Kidney epithelial cell (primary cell): ENCODE measurements at regions not wholly inside any gene's neighbourhood (a gene's known extent, or its start where the extent isn't known, plus 50 kb on each side); places are given as distances from the start of the nearest gene placed in this dataset.

Experiments
- DNase-seq: peaks from one replicate; pipeline ENCODE4 v3.0.0-alpha.2; 2010; ENCODE audit warnings: low read depth
- H3K27me3 ChIP-seq: 2 replicates; pipeline ENCODE4 v1.6.0; 2011; ENCODE audit warnings: low read length; ENCODE audit not compliant: control insufficient read depth, insufficient read depth
- H3K36me3 ChIP-seq: 2 replicates; pipeline ENCODE4 v1.5.1; 2011; ENCODE audit warnings: low read length; ENCODE audit not compliant: control insufficient read depth, insufficient read depth
- H3K4me3 ChIP-seq: 2 replicates; pipeline ENCODE4 v1.5.1; 2011; ENCODE audit warnings: low read depth, mild to moderate bottlenecking, control low read depth, low read length
- TF ChIP-seq, protein P1 (sequence below): IDR thresholded peaks from 2 replicates; pipeline ENCODE4 v1.5.1; 2011; ENCODE audit warnings: mild to moderate bottlenecking, moderate library complexity, low read length, control low read depth, inconsistent platforms; ENCODE audit not compliant: insufficient read depth, poor library complexity, severe bottlenecking

DNA sequence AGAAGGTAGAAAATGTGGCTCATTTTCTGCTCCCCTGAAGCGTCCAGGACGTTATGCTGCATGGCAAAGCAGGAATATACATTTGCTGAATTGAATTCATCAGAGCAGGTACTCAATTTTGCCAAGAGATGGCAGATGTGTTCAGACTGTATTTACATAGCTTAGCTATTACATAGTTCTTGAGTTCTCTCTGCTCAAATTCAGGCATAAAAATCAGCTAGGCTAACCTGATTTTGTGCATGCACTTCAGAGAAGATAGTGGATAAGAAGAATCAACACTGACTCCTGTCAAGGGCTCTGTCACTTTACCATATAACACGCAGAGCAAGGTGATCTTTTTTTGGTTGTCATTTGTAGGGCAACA lies 209.2 kb upstream of the FAM3C start:
- H3K27me3 ChIP-seq = no peaks in the 10 kb centered on the region
- no peaks in the 10 kb centered on the region for H3K36me3 ChIP-seq
- TF ChIP-seq, protein P1, sequence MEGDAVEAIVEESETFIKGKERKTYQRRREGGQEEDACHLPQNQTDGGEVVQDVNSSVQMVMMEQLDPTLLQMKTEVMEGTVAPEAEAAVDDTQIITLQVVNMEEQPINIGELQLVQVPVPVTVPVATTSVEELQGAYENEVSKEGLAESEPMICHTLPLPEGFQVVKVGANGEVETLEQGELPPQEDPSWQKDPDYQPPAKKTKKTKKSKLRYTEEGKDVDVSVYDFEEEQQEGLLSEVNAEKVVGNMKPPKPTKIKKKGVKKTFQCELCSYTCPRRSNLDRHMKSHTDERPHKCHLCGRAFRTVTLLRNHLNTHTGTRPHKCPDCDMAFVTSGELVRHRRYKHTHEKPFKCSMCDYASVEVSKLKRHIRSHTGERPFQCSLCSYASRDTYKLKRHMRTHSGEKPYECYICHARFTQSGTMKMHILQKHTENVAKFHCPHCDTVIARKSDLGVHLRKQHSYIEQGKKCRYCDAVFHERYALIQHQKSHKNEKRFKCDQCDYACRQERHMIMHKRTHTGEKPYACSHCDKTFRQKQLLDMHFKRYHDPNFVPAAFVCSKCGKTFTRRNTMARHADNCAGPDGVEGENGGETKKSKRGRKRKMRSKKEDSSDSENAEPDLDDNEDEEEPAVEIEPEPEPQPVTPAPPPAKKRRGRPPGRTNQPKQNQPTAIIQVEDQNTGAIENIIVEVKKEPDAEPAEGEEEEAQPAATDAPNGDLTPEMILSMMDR = no peak
- no peak overlapping the region for H3K4me3 ChIP-seq
- no peak for DNase-seq

DNA sequence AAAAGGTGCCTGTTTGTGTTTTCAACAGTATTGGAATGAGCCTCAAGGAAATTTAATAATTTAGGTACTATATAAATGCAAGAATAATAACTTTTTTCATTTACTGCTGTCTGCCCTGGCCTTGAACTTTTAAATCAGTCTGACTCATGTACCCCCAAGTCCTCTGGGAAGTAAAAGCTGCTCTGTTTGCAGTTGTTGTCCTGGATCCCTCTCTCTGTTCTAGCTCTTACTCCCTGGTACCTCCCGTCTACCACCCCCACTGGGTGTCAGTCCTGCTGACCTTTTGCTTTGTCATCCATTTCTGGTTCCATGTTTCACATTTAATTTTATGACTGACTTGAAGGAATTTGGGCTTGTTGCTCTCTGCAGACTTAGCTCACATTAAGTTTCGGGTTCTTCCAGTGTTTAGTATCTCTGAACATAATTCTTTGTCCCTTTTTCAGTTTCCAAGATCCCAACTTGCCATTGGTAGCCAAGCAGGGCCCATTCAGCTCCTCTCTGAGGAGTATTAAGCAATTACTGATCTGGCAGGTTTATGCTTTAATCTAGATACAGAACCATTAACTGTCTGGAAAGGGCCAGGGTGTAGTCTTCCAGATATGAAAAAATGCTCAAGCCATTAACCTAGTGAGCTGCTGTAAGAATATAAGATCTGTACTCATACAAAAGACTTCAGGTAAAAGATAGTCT lies 208.7 kb upstream of the FAM3C start:
- no peaks in the 10 kb centered on the region for H3K27me3 ChIP-seq
- no peak for DNase-seq
- TF ChIP-seq, protein P1 = no peak
- no peak overlapping the region for H3K4me3 ChIP-seq
- H3K36me3 ChIP-seq = no peaks in the 10 kb centered on the region

DNA sequence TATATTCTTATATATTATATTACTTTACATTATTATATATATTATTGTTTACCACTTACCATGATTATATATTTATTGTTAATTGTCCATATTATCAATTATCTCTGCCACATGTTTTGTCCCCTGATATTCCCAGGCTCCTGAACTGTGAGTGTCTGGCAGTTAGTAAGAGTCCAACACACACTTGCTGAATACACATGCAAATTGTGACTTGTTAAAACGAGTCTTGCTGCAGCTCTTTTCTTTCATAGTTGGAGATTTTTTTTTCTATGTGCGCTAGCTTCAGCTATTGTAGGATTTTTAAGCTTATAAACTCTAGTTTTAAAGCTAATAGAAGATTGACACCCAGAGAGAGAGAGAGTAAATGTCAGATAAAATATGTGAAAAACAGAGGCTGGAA lies 207.8 kb upstream of the FAM3C start:
- DNase-seq = no peak
- TF ChIP-seq, protein P1 = no peak
- no peaks in the 10 kb centered on the region for H3K36me3 ChIP-seq
- no peaks in the 10 kb centered on the region for H3K27me3 ChIP-seq
- H3K4me3 ChIP-seq = no peak overlapping the region

DNA sequence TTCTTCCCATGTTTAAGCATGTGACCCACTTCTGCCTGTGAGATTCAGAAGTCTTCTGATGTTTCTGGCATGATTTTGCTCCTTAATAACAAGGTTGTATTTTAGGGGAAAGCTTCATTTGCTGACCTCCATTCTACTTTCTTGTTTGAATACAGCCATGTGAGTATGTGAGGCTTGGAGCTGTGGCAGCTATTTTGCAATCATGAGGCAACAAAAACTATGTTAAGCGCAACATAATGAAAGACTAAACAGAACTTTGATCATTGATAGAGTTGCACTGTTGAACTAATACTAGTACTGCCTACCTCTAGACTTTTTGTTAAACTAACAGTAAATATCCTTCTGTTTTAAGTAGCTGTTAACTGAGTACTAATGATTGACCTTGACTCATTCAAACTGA lies 203.8 kb upstream of the FAM3C start:
- no peak for DNase-seq
- Histone ChIP-seq H3K36me3 (no peaks in the 10 kb centered on the region), H3K4me3 (no peak overlapping the region), H3K27me3 (no peaks in the 10 kb centered on the region)
- TF ChIP-seq, protein P1 = no peak

DNA sequence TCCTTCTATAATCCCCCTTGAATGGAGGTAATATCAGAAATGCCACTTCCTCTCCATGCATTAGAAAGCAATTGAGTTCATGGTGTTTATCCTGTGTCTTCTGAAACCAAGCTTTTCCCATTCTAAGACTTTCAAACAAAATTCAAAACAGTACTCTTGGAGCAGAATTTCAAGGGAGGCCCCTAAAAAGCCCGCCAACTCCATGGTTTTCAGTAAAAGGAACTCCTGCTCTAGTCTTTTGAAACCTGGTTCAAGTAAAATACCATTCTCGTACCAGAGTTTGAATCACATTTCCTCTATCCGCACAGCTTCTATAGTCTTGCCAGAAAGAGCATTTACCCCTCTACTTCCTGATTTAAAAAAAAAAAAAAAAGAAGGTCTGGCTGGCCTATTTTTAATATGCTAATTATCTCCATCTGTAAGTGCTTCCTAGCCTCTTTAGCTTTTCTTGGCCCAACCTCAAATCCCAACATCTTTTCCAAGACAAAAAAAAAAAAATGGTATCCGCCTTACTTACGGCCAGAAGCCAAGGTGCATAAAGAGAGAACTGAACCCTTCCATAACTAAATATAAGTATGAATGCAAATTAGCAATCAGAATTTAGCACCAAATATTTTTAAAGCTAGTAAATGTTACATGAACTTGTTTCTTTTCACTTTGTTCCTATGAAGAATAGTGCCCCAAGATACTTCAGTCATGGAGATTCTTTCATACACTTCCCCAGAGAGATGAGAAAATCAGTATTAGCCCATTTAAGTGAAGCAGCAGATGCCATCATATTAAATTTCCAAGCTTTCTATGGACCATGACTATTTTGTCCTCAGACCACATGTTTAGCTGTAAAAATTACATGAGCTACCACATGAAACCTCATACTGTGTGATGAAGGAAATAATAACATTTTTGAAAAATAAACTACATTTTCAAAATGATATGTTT lies 199.9 kb upstream of the FAM3C start:
- no peak for DNase-seq
- Histone ChIP-seq H3K4me3 (no peak overlapping the region), H3K36me3 (no peaks in the 10 kb centered on the region), H3K27me3 (no peaks in the 10 kb centered on the region)
- TF ChIP-seq, protein P1 = no peak
